GM19395 (cell line): ENCODE measurements at regions not wholly inside any gene's neighbourhood (a gene's known extent, or its start where the extent isn't known, plus 50 kb on each side); places are given as distances from the start of the nearest gene placed in this dataset.

Experiments
- ATAC-seq: cut with Tn5 transposase; IDR thresholded peaks from one replicate; pipeline ENCODE4 v1.9.1; 2021; ENCODE audit warnings: mild to moderate bottlenecking, moderate library complexity; ENCODE audit not compliant: unreplicated experiment

- no peak for ATAC-seq
Observed at GRCh38 chr2:790634-791245, 113.5 kb upstream of the TMEM18 start.

DNA sequence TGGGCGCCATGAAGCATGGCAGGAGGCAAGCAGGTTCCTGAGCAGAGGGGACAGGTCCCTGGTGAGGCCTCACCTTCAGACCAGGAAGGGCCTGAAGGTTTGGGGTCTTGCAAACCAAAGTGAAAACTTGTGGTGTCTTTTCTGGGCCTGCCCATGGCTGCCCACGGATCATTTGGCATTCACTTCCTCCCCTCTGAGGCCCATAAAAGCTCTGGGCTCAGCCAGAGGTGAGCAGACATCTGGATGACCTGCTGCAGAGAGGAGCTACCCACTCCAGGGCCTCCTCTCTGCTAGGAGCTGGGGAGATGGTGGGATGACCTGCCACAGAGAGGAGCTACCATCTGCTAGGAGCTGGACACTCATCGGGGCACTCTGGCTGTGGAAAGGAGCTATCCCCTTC, 112.9 kb upstream of the TMEM18 start:
- no peak for ATAC-seq

GRCh38 chr2:789529-789928, 112.3 kb upstream of the TMEM18 start:
- no peak for ATAC-seq

- ATAC-seq = no peak
Observed at GRCh38 chr2:788227-789032, 111.2 kb upstream of the TMEM18 start.

DNA sequence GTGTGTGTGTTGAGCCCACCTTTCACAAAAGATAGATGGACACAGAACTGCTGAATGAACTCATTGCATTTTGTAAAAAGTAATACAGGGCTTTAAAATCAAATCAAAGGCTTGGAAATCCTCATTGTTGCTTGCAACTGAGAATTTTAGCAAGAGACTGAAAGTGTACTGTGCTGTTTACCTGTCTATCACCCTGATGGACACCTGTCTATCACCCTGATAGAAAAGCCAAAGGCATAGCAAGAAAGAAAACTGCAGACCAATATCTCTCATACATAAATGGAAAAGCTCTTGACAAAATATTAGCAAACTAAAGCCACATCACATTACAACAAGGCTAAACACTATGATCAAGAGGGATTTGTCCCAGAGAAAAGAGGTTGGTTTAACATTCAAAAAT, 107.5 kb upstream of the TMEM18 start:
- ATAC-seq = no peak

- ATAC-seq = no peak
Observed at GRCh38 chr2:780581-780980, 103.4 kb upstream of the TMEM18 start.

- ATAC-seq = no peak
Observed at GRCh38 chr2:780002-780401, 102.8 kb upstream of the TMEM18 start.

- ATAC-seq = no peak
Observed at GRCh38 chr2:778731-779350, 101.6 kb upstream of the TMEM18 start.

DNA sequence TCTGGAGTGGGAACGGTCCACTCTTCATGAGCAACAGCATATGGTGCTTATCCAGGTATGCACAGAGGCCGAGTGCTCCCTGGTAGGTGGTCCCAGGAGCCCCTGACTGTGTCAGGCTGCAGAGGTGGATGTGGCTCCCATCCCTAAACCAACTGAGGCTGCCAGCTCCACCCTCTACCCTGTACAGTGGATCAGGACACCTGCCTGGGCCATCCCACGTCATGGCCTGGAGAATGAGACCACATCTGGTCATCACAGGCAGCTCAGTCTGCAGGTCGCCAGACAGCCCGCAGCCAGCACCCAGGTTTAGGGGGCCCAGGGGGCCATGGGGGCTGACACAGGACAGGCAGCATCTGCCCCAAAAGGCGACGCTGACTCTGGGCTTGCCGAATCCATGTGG, 100.3 kb upstream of the TMEM18 start:
- no peak for ATAC-seq

- ATAC-seq = no peak
Observed at GRCh38 chr2:777051-777450, 99.8 kb upstream of the TMEM18 start.

DNA sequence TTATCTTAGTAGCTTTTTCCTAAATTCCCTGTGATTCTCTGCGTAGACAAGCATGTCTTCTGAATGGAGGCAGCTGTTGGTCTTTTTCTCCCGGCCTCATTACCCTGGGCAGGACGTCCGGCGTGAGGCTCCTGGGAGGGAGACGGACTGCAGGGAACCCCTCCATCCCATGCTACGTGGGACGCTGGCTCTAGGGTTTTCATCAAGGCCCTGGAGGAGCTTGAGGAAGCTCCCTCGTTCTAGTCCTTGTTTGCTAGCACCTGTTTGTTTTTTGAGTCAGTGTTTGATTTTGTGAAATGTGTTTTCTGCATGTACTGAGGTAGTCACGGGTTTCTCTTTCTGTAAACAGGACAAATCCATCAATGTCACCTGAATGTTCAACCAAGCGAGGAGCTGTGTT, 99.3 kb upstream of the TMEM18 start:
- ATAC-seq = no peak

GRCh38 chr2:776038-776437, 98.8 kb upstream of the TMEM18 start:
- ATAC-seq = no peak

DNA sequence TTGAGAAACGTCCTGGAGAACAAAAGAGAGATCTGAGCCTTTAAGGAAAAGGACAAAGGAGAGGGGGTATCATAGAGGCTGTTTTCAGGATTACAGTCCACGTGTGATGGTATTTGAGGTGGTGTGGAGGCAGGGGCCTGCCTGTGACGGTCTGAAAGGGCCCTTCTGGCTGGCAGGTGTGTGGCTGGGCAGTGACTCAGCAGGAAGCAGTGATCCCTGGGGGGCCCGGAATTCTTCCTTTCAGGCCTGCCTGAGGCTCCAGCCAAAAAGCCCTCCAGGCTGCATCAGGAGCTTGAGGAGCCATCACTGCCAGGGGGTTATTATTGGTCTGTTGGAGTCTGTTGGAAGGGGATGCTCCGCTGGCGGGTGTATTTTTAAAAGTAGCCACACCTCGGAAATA, 97.2 kb upstream of the TMEM18 start:
- ATAC-seq = no peak

- no peak for ATAC-seq
Observed at GRCh38 chr2:773256-774160, 96.3 kb upstream of the TMEM18 start.

DNA sequence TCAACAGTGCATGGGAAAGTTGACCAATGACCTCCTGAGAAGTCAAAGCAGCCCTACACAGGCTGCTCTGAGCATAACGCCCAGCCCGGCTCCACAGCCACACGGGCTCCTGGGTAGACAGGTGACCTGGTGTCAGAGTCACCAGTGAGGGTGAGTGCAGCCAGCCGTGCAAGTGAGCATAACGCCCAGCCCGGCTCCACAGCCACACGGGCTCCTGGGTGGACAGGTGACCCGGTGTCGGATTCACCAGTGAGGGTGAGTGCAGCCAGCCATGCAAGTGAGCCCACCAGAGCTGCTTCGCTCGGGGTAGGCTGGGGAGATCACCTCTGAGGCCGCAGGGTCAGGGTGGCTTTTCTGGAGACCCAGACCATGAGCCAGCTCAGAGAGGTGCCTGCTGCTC, 94.3 kb upstream of the TMEM18 start:
- ATAC-seq = no peak

DNA sequence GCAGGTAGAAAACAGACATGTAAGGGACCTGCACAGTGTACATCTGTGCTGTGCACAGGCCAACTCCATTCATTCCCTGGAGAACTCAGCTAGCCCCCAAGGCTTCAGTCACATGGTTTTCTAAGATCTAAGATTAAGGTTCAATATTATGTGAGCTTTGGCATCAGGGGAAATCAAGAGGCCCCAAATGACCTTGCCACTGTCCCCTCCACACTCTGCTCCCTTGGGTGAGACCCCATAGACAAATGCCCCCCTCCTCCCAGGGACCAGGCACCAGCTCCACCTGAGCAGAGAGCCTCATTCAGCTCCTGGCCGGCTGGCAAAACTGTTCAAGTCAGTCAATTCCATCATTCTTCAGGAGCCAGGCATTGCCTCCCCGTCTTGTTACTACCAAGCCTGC, 93.6 kb upstream of the TMEM18 start:
- ATAC-seq = no peak

GRCh38 chr2:769771-770170, 92.6 kb upstream of the TMEM18 start:
- no peak for ATAC-seq

- ATAC-seq = no peak
Observed at GRCh38 chr2:768451-768850, 91.2 kb upstream of the TMEM18 start.

GRCh38 chr2:767944-768343, 90.7 kb upstream of the TMEM18 start:
- no peak for ATAC-seq

GRCh38 chr2:767440-767839, 90.2 kb upstream of the TMEM18 start:
- no peak for ATAC-seq

GRCh38 chr2:766255-766654, 89.0 kb upstream of the TMEM18 start:
- no peak for ATAC-seq
